ENCODE measurements at regions not wholly inside any gene's neighbourhood (a gene's known extent, or its start where the extent isn't known, plus 50 kb on each side); places are given as distances from the start of the nearest gene placed in this dataset.
A peak's percentile ranks its signal among the peaks of the same experiment; 100 is the strongest.

DNA sequence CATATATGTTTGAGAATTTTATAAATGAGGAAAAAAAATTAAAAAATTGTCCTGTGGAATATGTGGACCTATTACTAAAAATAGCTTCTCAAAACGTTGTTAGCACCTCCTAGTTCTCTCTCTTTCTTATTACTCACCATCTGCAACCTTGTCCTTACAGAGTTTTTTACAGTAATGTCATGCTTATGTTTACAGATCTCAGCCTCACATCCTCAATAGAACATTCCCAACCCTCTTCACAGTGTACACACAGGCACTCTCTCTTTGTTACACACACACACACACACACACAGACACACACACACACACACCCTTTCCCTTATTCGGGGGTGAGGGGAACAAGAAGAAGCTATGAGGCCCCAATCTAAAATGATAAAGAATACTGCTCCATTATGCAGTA, 197.7 kb downstream of the SLITRK6 start:
- ATAC-seq (ENCODE audit: low FRiP score in 2 of 2) (no peak), DNase-seq (no peak)
- Histone ChIP-seq H3K27ac (no peak overlapping the region), H3K27me3 (no peaks in the 10 kb centered on the region), H3K36me3 (no peaks in the 10 kb centered on the region), H3K4me3 (no peak overlapping the region), H3K9me3 (no peaks in the 10 kb centered on the region), H3K4me1 (no peaks in the 10 kb centered on the region)
- 37 to 41% methylated on average over 2 of the region's 2 CpGs for WGBS, 2 donors
- TF ChIP-seq POLR2A (IDR thresholded peaks at IDR 0.05), result no peak

DNA sequence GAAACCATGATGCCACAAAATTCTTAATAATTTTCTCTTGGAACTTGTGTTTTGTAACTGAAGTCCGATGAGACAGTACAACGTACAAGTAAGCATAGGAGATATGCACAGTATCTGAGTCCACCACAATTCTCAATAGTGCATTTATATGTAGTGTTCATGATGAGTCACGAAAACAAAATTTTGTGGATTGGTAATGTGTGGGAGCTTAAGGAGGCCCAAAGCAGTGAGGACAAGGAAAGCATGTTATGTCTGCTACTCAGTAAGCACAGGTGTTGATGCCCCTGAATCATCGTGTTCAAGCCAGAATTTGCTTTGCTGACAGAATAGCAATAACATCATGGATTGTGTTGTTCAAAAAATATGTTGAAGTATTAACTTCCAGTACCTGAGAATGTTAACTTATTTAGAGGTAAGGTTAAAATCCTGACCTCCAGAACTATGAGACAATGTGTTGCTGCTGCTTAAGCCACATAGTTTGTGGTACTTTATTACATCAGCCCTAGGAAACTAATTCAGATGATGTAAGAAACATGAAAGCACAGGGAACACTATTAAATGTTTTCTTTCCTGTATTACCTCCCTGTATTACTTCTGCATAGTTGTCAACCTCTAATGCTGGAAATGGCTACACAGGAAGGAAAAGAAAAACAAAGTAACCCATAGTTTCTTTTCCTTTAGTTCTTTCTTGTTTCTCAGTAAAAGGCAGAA, 201.3 kb downstream of the SLITRK6 start:
- 86 to 88% methylated on average over 4 of the region's 4 CpGs for WGBS, 2 donors
- ATAC-seq (ENCODE audit: low FRiP score in 2 of 2) (no peak), DNase-seq (no peak)
- H3K9me3 ChIP-seq, result no peaks in the 10 kb centered on the region
- no peaks in the 10 kb centered on the region for H3K27me3 ChIP-seq
- H3K4me1 ChIP-seq, result no peaks in the 10 kb centered on the region
- no peak overlapping the region for H3K27ac ChIP-seq
- no peak for TF ChIP-seq POLR2A (IDR thresholded peaks at IDR 0.05)
- TF ChIP-seq EP300 (IDR thresholded peaks at IDR 0.05), result no peak
- TF ChIP-seq CTCF (IDR thresholded peaks at IDR 0.05), result no peak
- no peak for TF ChIP-seq POLR2AphosphoS5 (IDR thresholded peaks at IDR 0.05)
- no peak overlapping the region for H3K4me3 ChIP-seq
- H3K36me3 ChIP-seq, result no peaks in the 10 kb centered on the region

DNA sequence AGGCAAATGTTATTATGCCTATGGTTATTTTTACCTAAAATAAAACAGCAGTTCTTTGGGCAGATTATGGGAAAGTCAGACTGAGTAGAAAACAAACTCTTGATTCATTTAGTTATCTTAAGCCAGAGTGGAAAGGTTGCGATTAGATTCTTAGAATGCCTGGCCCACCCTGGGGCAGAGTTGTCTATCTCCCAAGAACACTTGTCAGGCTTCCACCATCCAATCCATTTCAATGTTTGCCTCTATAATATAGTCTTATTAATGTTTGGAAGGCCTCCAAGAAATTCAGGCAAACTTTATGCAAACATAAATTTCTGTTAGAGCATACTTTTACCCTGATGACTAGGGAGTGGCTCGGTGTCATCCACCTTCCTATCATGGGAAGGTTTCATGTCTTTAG, 207.0 kb downstream of the SLITRK6 start:
- ATAC-seq (ENCODE audit: low FRiP score in 2 of 2) (no peak), DNase-seq (no peak)
- Histone ChIP-seq H3K27me3 (no peaks in the 10 kb centered on the region), H3K9me3 (no peaks in the 10 kb centered on the region), H3K36me3 (no peaks in the 10 kb centered on the region), H3K4me3 (no peak overlapping the region), H3K4me1 (no peaks in the 10 kb centered on the region), H3K27ac (no peak overlapping the region)
- TF ChIP-seq CTCF (IDR thresholded peaks at IDR 0.05) (no peak), POLR2A (IDR thresholded peaks at IDR 0.05) (no peak), POLR2AphosphoS5 (IDR thresholded peaks at IDR 0.05) (no peak), EP300 (IDR thresholded peaks at IDR 0.05) (no peak)
- WGBS, 2 donors, result 90 to 93% methylated on average over 2 of the region's 2 CpGs

GRCh38 chr13:85590231-85590931, 208.8 kb downstream of the SLITRK6 start:
- Histone ChIP-seq H3K36me3 (no peaks in the 10 kb centered on the region), H3K4me3 (no peak overlapping the region), H3K4me1 (no peaks in the 10 kb centered on the region), H3K27me3 (no peaks in the 10 kb centered on the region), H3K27ac (no peak overlapping the region), H3K9me3 (no peaks in the 10 kb centered on the region)
- no peak for DNase-seq
- TF ChIP-seq EP300 (IDR thresholded peaks at IDR 0.05) (no peak), CTCF (IDR thresholded peaks at IDR 0.05) (no peak), POLR2AphosphoS5 (IDR thresholded peaks at IDR 0.05) (no peak), POLR2A (IDR thresholded peaks at IDR 0.05) (no peak)
- WGBS, 2 donors, result 80 to 81% methylated on average over 2 of the region's 2 CpGs
- ATAC-seq (ENCODE audit: low FRiP score in 2 of 2), result no peak

DNA sequence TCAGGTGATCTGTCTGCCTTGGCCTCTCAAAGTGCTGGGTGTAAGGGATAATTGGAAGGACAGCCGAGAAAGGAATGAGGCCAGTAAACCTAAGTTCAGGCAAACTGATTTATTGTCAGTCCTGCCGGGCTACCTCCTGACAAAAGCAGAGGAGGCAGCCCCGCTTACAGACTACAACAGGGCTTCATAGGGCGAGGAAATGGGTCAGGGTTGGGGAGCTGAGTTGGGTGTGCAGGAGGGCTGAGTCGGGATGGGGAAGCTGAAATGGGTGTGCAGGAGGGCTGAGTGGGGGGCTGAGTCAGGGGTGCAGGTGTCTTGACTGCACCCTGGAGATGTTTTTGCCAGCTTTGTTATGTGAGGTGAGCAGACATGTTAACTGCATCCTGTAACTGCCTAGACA, 210.2 kb downstream of the SLITRK6 start:
- DNase-seq, result no peak
- Histone ChIP-seq H3K27me3 (no peaks in the 10 kb centered on the region), H3K9me3 (no peaks in the 10 kb centered on the region), H3K36me3 (no peaks in the 10 kb centered on the region), H3K4me3 (no peak overlapping the region), H3K4me1 (no peaks in the 10 kb centered on the region), H3K27ac (no peak overlapping the region)
- peak in 1 of 2 donors; percentile 46 for ATAC-seq (ENCODE audit: low FRiP score in 2 of 2)
- WGBS, 2 donors, result 85 to 91% methylated on average over 5 of the region's 5 CpGs
- no peak for TF ChIP-seq EP300 (IDR thresholded peaks at IDR 0.05)
- TF ChIP-seq POLR2A (IDR thresholded peaks at IDR 0.05), result no peak
- no peak for TF ChIP-seq POLR2AphosphoS5 (IDR thresholded peaks at IDR 0.05)
- TF ChIP-seq CTCF (IDR thresholded peaks at IDR 0.05), result no peak

All from upper lobe of left lung (tissue), 6 donors.